DOHH2 (cell line): ENCODE measurements at regions not wholly inside any gene's neighbourhood (a gene's known extent, or its start where the extent isn't known, plus 50 kb on each side); places are given as distances from the start of the nearest gene placed in this dataset.

ENCODE experiments used
- H3F3A ChIP-seq: fragments of 200-600 bp; sonication (generic), shearing (Covaris generic); 2 replicates; pipeline ENCODE4 v1.6.0; 2016; ENCODE audit warnings: antibody characterized with exemption, mild to moderate bottlenecking; ENCODE audit not compliant: control insufficient read depth, insufficient read depth
- H3K27ac ChIP-seq: fragments of 200-600 bp; sonication (generic); 2 replicates; pipeline ENCODE4 v1.5.1; 2014; ENCODE audit warnings: low read depth, mild to moderate bottlenecking, low read length, moderate library complexity
- H3K27me3 ChIP-seq: fragments of 200-600 bp; sonication (generic); 2 replicates; pipeline ENCODE4 v1.6.1; 2014; ENCODE audit warnings: mild to moderate bottlenecking, low read length, mixed read lengths; ENCODE audit not compliant: control insufficient read depth
- H3K36me3 ChIP-seq: fragments of 200-600 bp; sonication (generic); 2 replicates; pipeline ENCODE4 v1.6.1; 2014; ENCODE audit warnings: mild to moderate bottlenecking, low read length, moderate library complexity, mixed read lengths; ENCODE audit not compliant: control insufficient read depth
- H3K4me1 ChIP-seq: fragments of 200-600 bp; sonication (generic); 2 replicates; pipeline ENCODE4 v1.6.1; 2014; ENCODE audit warnings: mild to moderate bottlenecking, low read length, mixed read lengths; ENCODE audit not compliant: control insufficient read depth
- H3K4me2 ChIP-seq: fragments of 200-600 bp; sonication (generic); 2 replicates; pipeline ENCODE4 v1.6.0; 2014; ENCODE audit warnings: mild to moderate bottlenecking, low read length, moderate library complexity
- H3K4me3 ChIP-seq: fragments of 200-600 bp; sonication (generic); 2 replicates; pipeline ENCODE4 v1.5.1; 2014; ENCODE audit warnings: mild to moderate bottlenecking, low read length, mixed read lengths
- H3K79me2 ChIP-seq: fragments of 200-600 bp; sonication (generic); 2 replicates; pipeline ENCODE4 v1.6.1; 2014; ENCODE audit warnings: mild to moderate bottlenecking, low read length, mixed read lengths; ENCODE audit not compliant: control insufficient read depth
- H3K9me2 ChIP-seq: fragments of 200-600 bp; sonication (generic); replicated peaks from 2 replicates; pipeline ENCODE4 v1.6.1; 2014; ENCODE audit warnings: mild to moderate bottlenecking, low read length, mixed read lengths; ENCODE audit not compliant: control insufficient read depth
- H3K9me3 ChIP-seq: fragments of 200-600 bp; sonication (generic); 2 replicates; pipeline ENCODE4 v1.6.1; 2014; ENCODE audit warnings: antibody characterized with exemption, low read length, mixed read lengths; ENCODE audit not compliant: control insufficient read depth, insufficient read depth
- H4K20me1 ChIP-seq: fragments of 200-600 bp; sonication (generic); 2 replicates; pipeline ENCODE4 v1.6.0; 2014; ENCODE audit warnings: low read depth, mild to moderate bottlenecking, antibody characterized with exemption, low read length, moderate library complexity; ENCODE audit not compliant: control insufficient read depth, insufficient read depth
- EZH2phosphoT487 ChIP-seq: fragments of 200-600 bp; sonication (generic); IDR thresholded peaks from 2 replicates; pipeline ENCODE4 v1.6.1; 2017; ENCODE audit warnings: borderline replicate concordance, mild to moderate bottlenecking, antibody characterized with exemption, low read length, moderate library complexity, mixed read lengths
- TF ChIP-seq, protein P1 (sequence below): fragments of 200-600 bp; sonication (generic); IDR thresholded peaks from one replicate; pipeline ENCODE4 v1.5.1; 2014; ENCODE audit warnings: antibody characterized with exemption, mild to moderate bottlenecking, low read depth, low read length; ENCODE audit not compliant: poor library complexity, severe bottlenecking

GRCh38 chrX:9302381-9302780 is 162.5 kb upstream of the TBL1X start:
- Histone ChIP-seq H3K4me3 (no peak overlapping the region), H3K27ac (no peak overlapping the region), H4K20me1 (no peaks in the 10 kb centered on the region), H3K27me3 (no peaks in the 10 kb centered on the region), H3K4me1 (peaks cover 13% of the 10 kb centered on the region), H3K79me2 (no peaks in the 10 kb centered on the region), H3K9me2 (no peaks in the 10 kb centered on the region), H3K4me2 (no peak overlapping the region), H3K9me3 (no peaks in the 10 kb centered on the region), H3F3A (no peaks in the 10 kb centered on the region), H3K36me3 (no peaks in the 10 kb centered on the region)
- no peak for TF ChIP-seq EZH2phosphoT487
- TF ChIP-seq, protein P1, sequence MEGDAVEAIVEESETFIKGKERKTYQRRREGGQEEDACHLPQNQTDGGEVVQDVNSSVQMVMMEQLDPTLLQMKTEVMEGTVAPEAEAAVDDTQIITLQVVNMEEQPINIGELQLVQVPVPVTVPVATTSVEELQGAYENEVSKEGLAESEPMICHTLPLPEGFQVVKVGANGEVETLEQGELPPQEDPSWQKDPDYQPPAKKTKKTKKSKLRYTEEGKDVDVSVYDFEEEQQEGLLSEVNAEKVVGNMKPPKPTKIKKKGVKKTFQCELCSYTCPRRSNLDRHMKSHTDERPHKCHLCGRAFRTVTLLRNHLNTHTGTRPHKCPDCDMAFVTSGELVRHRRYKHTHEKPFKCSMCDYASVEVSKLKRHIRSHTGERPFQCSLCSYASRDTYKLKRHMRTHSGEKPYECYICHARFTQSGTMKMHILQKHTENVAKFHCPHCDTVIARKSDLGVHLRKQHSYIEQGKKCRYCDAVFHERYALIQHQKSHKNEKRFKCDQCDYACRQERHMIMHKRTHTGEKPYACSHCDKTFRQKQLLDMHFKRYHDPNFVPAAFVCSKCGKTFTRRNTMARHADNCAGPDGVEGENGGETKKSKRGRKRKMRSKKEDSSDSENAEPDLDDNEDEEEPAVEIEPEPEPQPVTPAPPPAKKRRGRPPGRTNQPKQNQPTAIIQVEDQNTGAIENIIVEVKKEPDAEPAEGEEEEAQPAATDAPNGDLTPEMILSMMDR, result no peak

DNA sequence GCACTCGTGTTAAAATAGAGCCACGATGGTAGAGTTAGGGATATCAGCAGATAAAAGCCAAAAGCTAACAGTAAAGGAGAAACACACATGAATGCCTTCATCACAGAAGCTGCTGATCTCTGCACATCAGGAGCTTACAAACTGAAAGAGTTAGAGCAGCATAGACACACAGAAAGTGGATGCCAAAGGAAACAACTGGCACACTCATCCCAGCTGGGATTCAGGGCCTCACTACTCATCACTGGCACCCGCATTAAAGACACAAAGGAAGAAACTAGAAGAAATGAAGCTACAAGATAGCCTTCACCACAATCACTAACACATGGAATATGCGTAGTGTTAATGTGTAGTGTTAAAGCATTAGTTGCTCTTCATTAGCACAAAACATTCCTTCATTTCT is 156.4 kb upstream of the TBL1X start:
- no peaks in the 10 kb centered on the region for H3F3A ChIP-seq
- H3K4me2 ChIP-seq, result no peak overlapping the region
- no peaks in the 10 kb centered on the region for H3K9me3 ChIP-seq
- H3K27ac ChIP-seq, result no peak overlapping the region
- H3K36me3 ChIP-seq, result no peaks in the 10 kb centered on the region
- no peaks in the 10 kb centered on the region for H4K20me1 ChIP-seq
- TF ChIP-seq, protein P1, result no peak
- TF ChIP-seq EZH2phosphoT487, result no peak
- H3K79me2 ChIP-seq, result no peaks in the 10 kb centered on the region
- no peaks in the 10 kb centered on the region for H3K27me3 ChIP-seq
- H3K4me1 ChIP-seq, result peaks cover 4% of the 10 kb centered on the region
- H3K4me3 ChIP-seq, result no peak overlapping the region
- no peaks in the 10 kb centered on the region for H3K9me2 ChIP-seq

DNA sequence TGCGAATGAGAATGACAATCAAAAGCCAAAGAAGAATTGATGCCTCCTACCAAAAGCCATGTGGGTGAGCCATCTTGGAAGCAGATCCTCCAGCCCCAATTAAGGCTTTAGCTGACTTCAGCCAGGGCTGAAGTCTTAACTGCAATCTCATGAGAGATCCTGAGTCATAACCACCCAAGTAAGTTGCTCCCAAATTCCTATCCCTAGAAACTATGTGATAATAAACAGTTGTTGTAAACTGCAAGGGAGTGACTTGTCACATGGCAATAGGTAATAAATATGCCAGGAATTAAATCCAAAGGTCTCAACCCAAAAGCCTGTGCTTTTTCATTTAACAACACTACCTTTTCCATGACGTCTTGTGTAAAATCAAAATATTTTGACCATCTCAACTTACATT is 154.2 kb upstream of the TBL1X start:
- no peaks in the 10 kb centered on the region for H3K9me2 ChIP-seq
- H3K27ac ChIP-seq, result no peak overlapping the region
- TF ChIP-seq, protein P1, result no peak
- no peak for TF ChIP-seq EZH2phosphoT487
- H3K36me3 ChIP-seq, result no peaks in the 10 kb centered on the region
- H3K4me2 ChIP-seq, result no peak overlapping the region
- no peak overlapping the region for H3K4me3 ChIP-seq
- peaks cover 8% of the 10 kb centered on the region for H3K4me1 ChIP-seq
- H3K9me3 ChIP-seq, result no peaks in the 10 kb centered on the region
- H3K27me3 ChIP-seq, result no peaks in the 10 kb centered on the region
- no peaks in the 10 kb centered on the region for H3F3A ChIP-seq
- no peaks in the 10 kb centered on the region for H3K79me2 ChIP-seq
- no peaks in the 10 kb centered on the region for H4K20me1 ChIP-seq
